ENCODE measurements at regions not wholly inside any gene's neighbourhood (a gene's known extent, or its start where the extent isn't known, plus 50 kb on each side); places are given as distances from the start of the nearest gene placed in this dataset.

DNA sequence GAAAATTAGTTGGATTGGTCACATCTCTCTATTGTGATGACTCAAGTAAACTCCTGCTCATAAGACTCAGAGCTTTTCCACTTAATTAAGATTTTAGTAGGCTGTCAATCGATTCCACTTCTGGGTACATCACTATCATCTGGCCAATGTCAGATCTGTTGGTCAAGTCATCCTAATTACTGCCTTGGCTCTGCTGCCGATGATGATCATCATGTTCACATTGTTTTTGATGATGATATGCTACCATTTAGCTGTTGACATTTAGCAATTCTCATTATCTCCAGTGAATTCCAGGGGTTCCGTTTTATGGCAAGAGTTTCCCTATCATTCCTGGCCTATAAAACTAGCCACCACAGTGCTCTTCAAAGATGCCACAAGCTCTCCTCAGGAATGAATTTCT, 253.4 kb downstream of the IKZF2 start:
- TF ChIP-seq MYC (IDR thresholded peaks at IDR 0.05; ENCODE audit: low read depth, low read length): no peak
- no peak for TF ChIP-seq POLR2AphosphoS5 (IDR thresholded peaks at IDR 0.05; ENCODE audit: insufficient read depth, low read depth, low read length)
- no peak for TF ChIP-seq POLR2A (IDR thresholded peaks at IDR 0.05; ENCODE audit: low read depth, low read length)
- no peak for TF ChIP-seq EZH2 (IDR thresholded peaks at IDR 0.05; ENCODE audit: borderline replicate concordance, low read depth, low read length, severe bottlenecking)
- TF ChIP-seq JUN (IDR thresholded peaks at IDR 0.05; ENCODE audit: borderline replicate concordance, insufficient read depth, insufficient read length, low read depth): no peak
- no peak for TF ChIP-seq GATA2 (IDR thresholded peaks at IDR 0.05; ENCODE audit: insufficient read depth, insufficient read length, low read depth, low read length)
- TF ChIP-seq FOS (IDR thresholded peaks at IDR 0.05; ENCODE audit: borderline replicate concordance, insufficient read depth, low read length): no peak
- TF ChIP-seq, protein P1, sequence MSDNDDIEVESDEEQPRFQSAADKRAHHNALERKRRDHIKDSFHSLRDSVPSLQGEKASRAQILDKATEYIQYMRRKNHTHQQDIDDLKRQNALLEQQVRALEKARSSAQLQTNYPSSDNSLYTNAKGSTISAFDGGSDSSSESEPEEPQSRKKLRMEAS (IDR thresholded peaks at IDR 0.05; ENCODE audit: insufficient read depth, insufficient read length): no peak
- TF ChIP-seq, protein P2, sequence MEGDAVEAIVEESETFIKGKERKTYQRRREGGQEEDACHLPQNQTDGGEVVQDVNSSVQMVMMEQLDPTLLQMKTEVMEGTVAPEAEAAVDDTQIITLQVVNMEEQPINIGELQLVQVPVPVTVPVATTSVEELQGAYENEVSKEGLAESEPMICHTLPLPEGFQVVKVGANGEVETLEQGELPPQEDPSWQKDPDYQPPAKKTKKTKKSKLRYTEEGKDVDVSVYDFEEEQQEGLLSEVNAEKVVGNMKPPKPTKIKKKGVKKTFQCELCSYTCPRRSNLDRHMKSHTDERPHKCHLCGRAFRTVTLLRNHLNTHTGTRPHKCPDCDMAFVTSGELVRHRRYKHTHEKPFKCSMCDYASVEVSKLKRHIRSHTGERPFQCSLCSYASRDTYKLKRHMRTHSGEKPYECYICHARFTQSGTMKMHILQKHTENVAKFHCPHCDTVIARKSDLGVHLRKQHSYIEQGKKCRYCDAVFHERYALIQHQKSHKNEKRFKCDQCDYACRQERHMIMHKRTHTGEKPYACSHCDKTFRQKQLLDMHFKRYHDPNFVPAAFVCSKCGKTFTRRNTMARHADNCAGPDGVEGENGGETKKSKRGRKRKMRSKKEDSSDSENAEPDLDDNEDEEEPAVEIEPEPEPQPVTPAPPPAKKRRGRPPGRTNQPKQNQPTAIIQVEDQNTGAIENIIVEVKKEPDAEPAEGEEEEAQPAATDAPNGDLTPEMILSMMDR (IDR thresholded peaks at IDR 0.05; ENCODE audit: extremely low read depth in 1 of 2, insufficient read depth in 1 of 2, low read depth in 1 of 2, low read length in 2 of 2): no peak
- POLR2A ChIA-PET: no interaction called here

More for the DNA sequence above, 253.4 kb downstream of the IKZF2 start:
- no peak for DNase-seq (ENCODE audit: low read depth, low spot score)
- intact Hi-C loops (cut with micrococcal nuclease): no loop called here
- no peak overlapping the region for H2AFZ ChIP-seq (ENCODE audit: low read depth, low read length)
- no peak overlapping the region for H3K4me3 ChIP-seq (replicated peaks in 1 of 3; ENCODE audit: insufficient read depth in 1 of 3, low read depth in 1 of 3, low read length in 3 of 3)
- no peaks in the 10 kb centered on the region for H3K36me3 ChIP-seq (ENCODE audit: control insufficient read depth in 2 of 2, extremely low read depth in 1 of 2, insufficient read depth in 2 of 2, low read length in 2 of 2)
- no peak overlapping the region for H3K9ac ChIP-seq (replicated peaks; ENCODE audit: extremely low read depth, insufficient read depth, low read length)
- no peaks in the 10 kb centered on the region for H3K9me1 ChIP-seq (replicated peaks; ENCODE audit: control insufficient read depth, extremely low read depth, insufficient read depth, low read length)
- no peaks in the 10 kb centered on the region for H3K79me2 ChIP-seq (ENCODE audit: control insufficient read depth, insufficient read depth, low read length)
- dilution Hi-C loops (cut with MboI; ENCODE audit: extremely low pct_ligation_motif_present, low sequenced_read_pairs): no loop called here
- H3K9me3 ChIP-seq (replicated peaks; ENCODE audit: control insufficient read depth, insufficient read depth, low read length): no peaks in the 10 kb centered on the region
- CTCF ChIA-PET: no interaction called here
- BruUV-seq (replicated peaks): no TSS peak
- H4K20me1 ChIP-seq (replicated peaks; ENCODE audit: control insufficient read depth, extremely low read depth, insufficient read depth, low read length): no peaks in the 10 kb centered on the region
- no peak overlapping the region for H3K27ac ChIP-seq (ENCODE audit: insufficient read depth, low read depth, low read length)
- H3K27me3 ChIP-seq (ENCODE audit: control insufficient read depth in 2 of 2, insufficient read depth in 2 of 2, low read length in 2 of 2): no peaks in the 10 kb centered on the region
- FAIRE-seq: no peak
- H3K4me1 ChIP-seq (ENCODE audit: control insufficient read depth, extremely low read depth, insufficient read depth, low read length): no peaks in the 10 kb centered on the region
- H3K4me2 ChIP-seq (ENCODE audit: insufficient read depth, low read length): no peak overlapping the region
